HCT116 (cell line): ENCODE measurements at regions not wholly inside any gene's neighbourhood (a gene's known extent, or its start where the extent isn't known, plus 50 kb on each side); places are given as distances from the start of the nearest gene placed in this dataset.

ENCODE experiments used
- ATF3 ChIP-seq: IDR thresholded peaks from 2 replicates; pipeline ENCODE4 v1.6.1; 2012
- CTCF ChIP-seq, 3 experiments: fragments of 200-600 bp in 1 of 3; sonication (generic) in 1 of 3; IDR thresholded peaks in 2 of 3; conservative IDR thresholded peaks in 1 of 3; 2 replicates each; pipeline ENCODE4 v1.5.1; 2012 to 2017; ENCODE audit warnings: low read depth in 2 of 3, low read length in 2 of 3, antibody characterized with exemption in 1 of 3, borderline replicate concordance in 1 of 3, control low read depth in 1 of 3, mild to moderate bottlenecking in 1 of 3, mixed read lengths in 1 of 3, mixed run types in 1 of 3, moderate library complexity in 1 of 3; ENCODE audit not compliant: insufficient read depth in 1 of 3
- EZH2 ChIP-seq: fragments of 200-600 bp; sonication (generic); IDR thresholded peaks from 2 replicates; pipeline ENCODE4 v1.6.1; 2017; ENCODE audit warnings: antibody characterized with exemption, mixed run types
- EZH2phosphoT487 ChIP-seq: fragments of 200-600 bp; IDR thresholded peaks from 2 replicates; pipeline ENCODE4 v1.6.1; 2018; ENCODE audit warnings: antibody characterized with exemption, borderline replicate concordance
- JUND ChIP-seq: IDR thresholded peaks from 2 replicates; pipeline ENCODE4 v1.6.1; 2012
- POLR2A ChIP-seq: IDR thresholded peaks from 2 replicates; pipeline ENCODE4 v1.7.0; 2011; ENCODE audit warnings: borderline replicate concordance; ENCODE audit not compliant: insufficient read depth, insufficient read length; ENCODE audit errors: extremely low read depth
- RAD21 ChIP-seq: IDR thresholded peaks from 2 replicates; pipeline ENCODE4 v1.6.1; 2012; ENCODE audit warnings: low read depth, mild to moderate bottlenecking
- SRF ChIP-seq: IDR thresholded peaks from 2 replicates; pipeline ENCODE4 v1.6.1; 2012; ENCODE audit warnings: low read depth
- TCF7L2 ChIP-seq: IDR thresholded peaks from 2 replicates; pipeline ENCODE4 v1.7.0; 2011; ENCODE audit warnings: borderline replicate concordance, inconsistent platforms; ENCODE audit not compliant: insufficient read depth, insufficient read length; ENCODE audit errors: extremely low read depth
- ZBTB33 ChIP-seq: IDR thresholded peaks from 2 replicates; pipeline ENCODE4 v1.6.1; 2011; ENCODE audit warnings: mild to moderate bottlenecking, low read length, moderate library complexity; ENCODE audit not compliant: insufficient replicate concordance; ENCODE audit errors: extremely low read depth
- ZFX ChIP-seq: fragments of 450-650 bp; IDR thresholded peaks from 2 replicates; pipeline ENCODE4 v1.6.1; 2017

GRCh38 chr4:123880631-123881030 lies 484.0 kb downstream of the SPRY1 start:
- TF ChIP-seq EZH2phosphoT487, result no peak
- no peak for TF ChIP-seq TCF7L2
- no peak for TF ChIP-seq SRF
- no peak for TF ChIP-seq ZFX
- TF ChIP-seq CTCF (IDR thresholded peaks at IDR 0.05 in 2 of 3, conservative IDR thresholded peaks at IDR 0.05 in 1 of 3; ENCODE audit: borderline replicate concordance in 1 of 3, insufficient read depth in 1 of 3, low read depth in 2 of 3, low read length in 2 of 3), result no peak
- TF ChIP-seq POLR2A, result no peak
- TF ChIP-seq ZBTB33, result no peak
- no peak for TF ChIP-seq ATF3
- TF ChIP-seq JUND, result no peak
- TF ChIP-seq RAD21, result no peak
- TF ChIP-seq EZH2, result no peak
